ENCODE measurements at regions not wholly inside any gene's neighbourhood (a gene's known extent, or its start where the extent isn't known, plus 50 kb on each side); places are given as distances from the start of the nearest gene placed in this dataset.

DNA sequence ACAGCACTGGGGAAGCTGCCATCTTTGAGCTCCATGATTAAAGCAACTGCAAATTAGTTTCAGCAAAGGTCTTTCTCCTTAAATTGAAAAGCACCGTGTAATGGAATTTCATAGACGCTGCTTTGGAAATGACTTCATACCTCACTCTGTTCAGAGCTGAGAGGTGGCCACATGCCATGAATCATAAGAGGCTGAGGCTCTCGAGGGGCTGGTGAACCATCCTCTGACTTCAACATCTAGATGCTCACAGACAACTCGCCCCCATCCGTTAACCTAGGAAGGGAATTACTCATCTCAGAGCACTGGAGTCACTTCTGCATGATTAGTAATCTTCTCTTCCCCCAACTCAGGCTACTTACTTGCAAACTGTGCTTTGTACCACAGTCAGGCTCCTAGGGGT lies 122.3 kb downstream of the RCN1 start:
- Histone ChIP-seq H3K27ac (no peak overlapping the region), H3K4me3 (no peak overlapping the region), H3K4me1 (replicated peaks in 1 of 2) (peaks cover 6 to 45% of the 10 kb centered on the region in 2 donors)
- peak in 6 of 8 experiments; percentile 18 to 97 (median 93) for ATAC-seq (replicated peaks in 6 of 8)
- 0 to 51% (median 40%) methylated on average over 1 to 5 of the region's 5 CpGs; no CpG with 5 or more reads in 3 of the 10 experiments for WGBS, 10 experiments
- in situ Hi-C loops (cut with MboI; ENCODE audit: low pct_unique_long_range_greater_than_20kb in 2 of 9, low sequenced_read_pairs in 9 of 9, unreplicated experiment in 9 of 9): no loop called here

DNA sequence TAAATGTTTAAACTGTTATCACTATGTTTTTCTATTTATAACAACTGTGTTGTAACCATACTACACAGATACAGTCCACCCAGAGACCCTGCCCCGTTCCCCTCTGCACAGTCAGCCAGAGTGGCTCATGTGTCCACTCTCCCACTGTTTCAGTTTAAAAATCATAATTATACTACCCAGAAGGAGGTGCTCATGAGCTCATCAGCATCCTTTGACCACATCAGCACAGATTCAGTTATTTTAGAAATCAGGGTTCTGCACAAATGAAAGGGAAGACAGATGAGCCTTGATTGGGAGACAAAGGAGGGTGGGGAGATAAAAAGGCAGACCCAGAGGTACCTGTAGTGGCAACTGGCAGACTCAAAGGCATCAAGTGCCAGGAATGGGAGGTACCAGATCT lies 124.3 kb downstream of the RCN1 start:
- no peak overlapping the region for H3K27ac ChIP-seq
- in situ Hi-C loops (cut with MboI; ENCODE audit: low pct_unique_long_range_greater_than_20kb in 2 of 9, low sequenced_read_pairs in 9 of 9, unreplicated experiment in 9 of 9): no loop called here
- WGBS, 10 experiments: 43 to 86% (median 73%) methylated on average over 1 of the region's 1 CpG; no CpG with 5 or more reads in 4 of the 10 experiments
- peaks cover 6 to 45% of the 10 kb centered on the region in 2 donors for H3K4me1 ChIP-seq (replicated peaks in 1 of 2)
- H3K4me3 ChIP-seq: no peak overlapping the region
- ATAC-seq (replicated peaks in 6 of 8): no peak

- ATAC-seq (replicated peaks in 6 of 8): peak in 5 of 8 experiments; percentile 56 to 74 (median 70)
- H3K27ac ChIP-seq: peak overlapping the region in 1 of 2 donors; percentile 48
- H3K4me3 ChIP-seq: no peak overlapping the region
- in situ Hi-C loops (cut with MboI; ENCODE audit: low pct_unique_long_range_greater_than_20kb in 2 of 9, low sequenced_read_pairs in 9 of 9, unreplicated experiment in 9 of 9): no loop called here
- WGBS, 10 experiments: 20 to 90% (median 47%) methylated on average over 1 to 4 of the region's 4 CpGs; no CpG with 5 or more reads in 2 of the 10 experiments
- H3K4me1 ChIP-seq (replicated peaks in 1 of 2): peaks cover 6 to 45% of the 10 kb centered on the region in 2 donors
Measured at GRCh38 chr11:32216749-32217148, 125.9 kb downstream of the RCN1 start.

GRCh38 chr11:32219320-32219719 lies 128.4 kb downstream of the RCN1 start:
- ATAC-seq (replicated peaks in 6 of 8): no peak
- in situ Hi-C loops (cut with MboI; ENCODE audit: low pct_unique_long_range_greater_than_20kb in 2 of 9, low sequenced_read_pairs in 9 of 9, unreplicated experiment in 9 of 9): no loop called here
- Histone ChIP-seq H3K4me1 (replicated peaks in 1 of 2) (peaks cover 3 to 31% of the 10 kb centered on the region in 2 donors), H3K4me3 (no peak overlapping the region), H3K27ac (no peak overlapping the region)
- 0 to 100% (median 92%) methylated on average over 1 to 7 of the region's 7 CpGs; no CpG with 5 or more reads in 3 of the 10 experiments for WGBS, 10 experiments

DNA sequence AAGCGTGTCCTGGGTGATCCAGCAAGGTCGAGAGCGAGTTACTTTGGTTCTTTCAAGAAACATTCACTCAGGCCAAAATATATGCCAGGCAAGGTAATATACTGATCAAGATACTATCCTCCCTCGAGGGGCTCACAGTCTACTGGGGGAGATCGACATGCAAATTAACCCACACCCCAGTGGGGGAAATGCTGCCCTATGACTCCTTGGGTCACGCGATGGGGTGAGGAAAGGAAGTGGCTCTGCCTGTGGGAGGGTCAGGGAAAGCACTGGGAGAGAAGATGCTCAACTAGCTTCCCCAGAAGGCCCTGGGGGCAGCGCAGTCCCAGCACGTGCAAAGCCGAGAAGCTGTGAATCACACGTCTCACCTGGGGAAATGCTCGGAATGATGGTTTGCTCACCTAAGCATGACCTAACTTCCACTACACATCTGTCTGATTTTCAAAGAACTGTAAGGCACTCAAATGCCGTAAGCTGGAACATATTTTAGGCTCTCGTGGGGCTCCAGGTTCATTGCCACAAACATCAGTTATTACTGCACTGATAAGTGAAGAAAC lies 130.7 kb downstream of the RCN1 start:
- ATAC-seq (replicated peaks in 6 of 8): no peak
- H3K4me3 ChIP-seq: no peak overlapping the region
- WGBS, 10 experiments: 0 to 95% (median 79%) methylated on average over 1 to 8 of the region's 14 CpGs; no CpG with 5 or more reads in 2 of the 10 experiments
- in situ Hi-C loops (cut with MboI; ENCODE audit: low pct_unique_long_range_greater_than_20kb in 2 of 9, low sequenced_read_pairs in 9 of 9, unreplicated experiment in 9 of 9): no loop called here
- no peak overlapping the region for H3K27ac ChIP-seq
- H3K4me1 ChIP-seq (replicated peaks in 1 of 2): peaks cover 3 to 13% of the 10 kb centered on the region in 2 donors

DNA sequence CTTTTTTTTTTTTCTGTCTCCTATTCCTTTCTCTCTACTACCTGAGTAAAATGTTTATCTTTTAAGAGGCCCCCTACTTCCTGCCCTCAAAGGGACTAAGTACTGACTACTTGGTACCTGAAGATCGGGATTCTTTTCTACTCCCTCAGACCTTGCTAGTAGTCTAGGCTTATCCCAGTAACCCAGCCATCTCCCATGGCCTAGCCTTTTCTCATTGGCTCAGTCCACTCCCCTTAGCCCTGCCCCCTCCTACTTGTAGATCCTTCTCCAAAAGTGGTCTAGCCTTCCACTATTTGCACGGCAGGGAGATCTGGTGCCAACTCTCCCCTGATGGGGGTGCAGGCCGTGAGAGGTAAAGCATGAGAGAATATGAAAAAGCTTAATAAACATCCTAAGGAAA lies 133.7 kb downstream of the RCN1 start:
- Histone ChIP-seq H3K27ac (no peak overlapping the region), H3K4me3 (no peak overlapping the region), H3K4me1 (replicated peaks in 1 of 2) (peaks cover 0 to 3% of the 10 kb centered on the region in 2 donors)
- in situ Hi-C loops (cut with MboI; ENCODE audit: low pct_unique_long_range_greater_than_20kb in 2 of 9, low sequenced_read_pairs in 9 of 9, unreplicated experiment in 9 of 9): no loop called here
- no peak for ATAC-seq (replicated peaks in 6 of 8)
- 19 to 100% (median 82%) methylated on average over 1 to 3 of the region's 3 CpGs; no CpG with 5 or more reads in 2 of the 10 experiments for WGBS, 10 experiments

DNA sequence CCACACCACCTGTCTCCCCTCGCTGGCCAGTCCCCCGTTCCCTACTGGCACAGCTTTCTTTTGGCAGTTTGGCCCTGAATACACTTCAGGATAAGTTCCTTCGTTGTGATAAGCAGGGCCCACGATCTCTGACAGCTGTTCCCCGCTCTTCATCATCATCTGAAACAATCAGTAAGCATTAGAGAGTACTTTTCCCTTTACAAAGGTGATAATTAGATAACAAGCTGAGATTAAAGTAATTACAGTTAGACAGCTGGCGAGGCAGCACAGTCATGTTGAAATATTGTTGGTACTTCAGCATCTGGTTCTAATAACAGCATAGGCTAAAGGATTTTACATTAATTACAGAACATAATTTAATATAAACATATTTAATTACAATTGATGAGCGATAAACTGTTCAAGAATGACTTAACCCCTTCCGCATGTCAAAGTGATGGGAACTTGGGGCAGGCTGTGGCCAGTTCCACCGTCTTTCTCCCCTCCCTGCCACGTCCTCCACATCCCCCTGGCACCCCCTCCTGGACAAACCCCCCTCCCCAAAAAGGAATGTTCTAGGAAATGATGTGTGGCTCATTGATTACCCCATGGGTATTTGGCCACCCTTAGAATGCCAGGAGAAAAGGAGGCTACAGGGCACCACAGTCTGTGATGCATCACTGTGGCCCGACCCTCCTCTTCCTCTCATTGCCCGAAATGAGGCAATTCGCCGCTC lies 134.9 kb downstream of the RCN1 start:
- peak in 1 of 8 experiments; percentile 50 for ATAC-seq (replicated peaks in 6 of 8)
- in situ Hi-C loops (cut with MboI; ENCODE audit: low pct_unique_long_range_greater_than_20kb in 2 of 9, low sequenced_read_pairs in 9 of 9, unreplicated experiment in 9 of 9): no loop called here

GRCh38 chr11:32226480-32226879 lies 135.6 kb downstream of the RCN1 start:
- no peak overlapping the region for H3K4me3 ChIP-seq
- WGBS, 10 experiments: 49 to 92% (median 75%) methylated on average over 2 to 5 of the region's 5 CpGs; no CpG with 5 or more reads in 2 of the 10 experiments
- peaks cover 3% of the 10 kb centered on the region in 2 donors for H3K4me1 ChIP-seq (replicated peaks in 1 of 2)
- H3K27ac ChIP-seq: no peak overlapping the region
- in situ Hi-C loops (cut with MboI; ENCODE audit: low pct_unique_long_range_greater_than_20kb in 2 of 9, low sequenced_read_pairs in 9 of 9, unreplicated experiment in 9 of 9): no loop called here
- ATAC-seq (replicated peaks in 6 of 8): peak in 1 of 8 experiments; percentile 59

More for the DNA sequence above, 134.9 kb downstream of the RCN1 start:
- 11 to 95% (median 72%) methylated on average over 1 to 10 of the region's 14 CpGs for WGBS, 10 experiments
- Histone ChIP-seq H3K4me3 (no peak overlapping the region), H3K27ac (no peak overlapping the region), H3K4me1 (replicated peaks in 1 of 2) (peaks cover 3% of the 10 kb centered on the region in 2 donors)

DNA sequence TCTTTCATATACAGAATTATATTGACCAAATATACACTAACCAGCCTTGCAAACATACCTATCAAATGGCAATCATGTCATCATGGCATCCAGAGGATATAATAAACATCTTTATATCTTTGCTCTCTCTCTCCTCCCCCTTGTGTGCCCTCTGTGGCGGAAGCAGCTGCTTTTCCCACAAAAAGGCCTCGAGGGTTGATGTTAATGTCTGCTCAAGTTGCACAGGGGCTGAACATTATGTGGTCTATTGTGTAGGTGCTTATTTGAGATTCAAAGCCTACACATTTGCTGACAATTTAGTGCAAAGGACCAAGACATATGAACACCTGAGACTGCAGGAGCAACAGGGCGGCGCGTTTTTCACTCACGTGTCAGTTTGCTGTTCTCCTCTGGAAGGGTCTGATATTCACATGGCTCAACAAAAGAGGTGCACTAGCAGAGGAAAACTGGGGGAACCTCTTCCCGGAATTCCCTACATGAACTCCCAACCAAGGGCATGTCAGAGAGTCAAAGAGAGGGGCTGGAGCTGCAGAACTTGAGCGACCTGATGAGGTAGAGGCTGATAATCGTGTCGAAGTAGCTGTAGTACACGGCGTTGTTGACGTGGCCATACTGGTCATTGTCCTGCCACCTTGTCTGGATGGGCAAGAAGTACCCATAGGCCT lies 138.8 kb downstream of the RCN1 start:
- H3K4me3 ChIP-seq: no peak overlapping the region
- peaks cover 3% of the 10 kb centered on the region in 2 donors for H3K4me1 ChIP-seq (replicated peaks in 1 of 2)
- H3K27ac ChIP-seq: no peak overlapping the region
- WGBS, 10 experiments: 39 to 95% (median 87%) methylated on average over 1 to 12 of the region's 13 CpGs; no CpG with 5 or more reads in 3 of the 10 experiments
- in situ Hi-C loops (cut with MboI; ENCODE audit: low pct_unique_long_range_greater_than_20kb in 2 of 9, low sequenced_read_pairs in 9 of 9, unreplicated experiment in 9 of 9): no loop called here
- ATAC-seq (replicated peaks in 6 of 8): peak in 2 of 8 experiments; percentile 13 to 31

DNA sequence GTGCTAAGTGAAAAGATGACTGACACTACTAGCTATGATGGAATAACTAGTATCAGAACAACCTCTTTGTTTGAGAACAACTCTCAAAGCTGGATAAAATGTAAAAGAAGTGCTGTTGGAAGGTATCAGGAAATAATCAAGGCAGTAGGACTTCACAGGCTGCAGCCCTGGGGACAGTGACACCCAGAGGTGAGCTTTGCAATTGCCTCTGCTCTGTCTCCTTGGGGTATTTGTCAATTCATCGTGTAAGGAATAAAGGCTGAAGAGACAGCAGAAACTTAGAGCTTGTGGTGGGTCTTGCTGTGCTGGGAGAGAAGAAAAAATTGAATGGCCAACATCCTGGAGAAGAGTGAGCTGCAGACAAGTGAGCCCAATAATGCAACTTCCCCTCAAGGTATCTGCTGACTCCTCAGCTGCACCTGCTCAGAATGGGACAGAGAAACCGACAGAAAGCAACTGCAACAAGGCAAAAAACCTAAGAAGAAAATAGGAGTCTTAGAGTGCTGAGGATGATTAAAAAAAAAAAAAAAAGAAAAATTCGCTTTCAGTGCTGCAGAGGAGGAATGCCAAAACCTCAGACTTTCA lies 141.1 kb downstream of the RCN1 start:
- Histone ChIP-seq H3K27ac (no peak overlapping the region), H3K4me1 (replicated peaks in 1 of 2) (peaks cover 0 to 3% of the 10 kb centered on the region in 2 donors), H3K4me3 (no peak overlapping the region)
- peak in 4 of 8 experiments; percentile 41 to 75 (median 67) for ATAC-seq (replicated peaks in 6 of 8)
- WGBS, 10 experiments: 0 to 80% (median 59%) methylated on average over 1 to 3 of the region's 3 CpGs; no CpG with 5 or more reads in 1 of the 10 experiments
- in situ Hi-C loops (cut with MboI; ENCODE audit: low pct_unique_long_range_greater_than_20kb in 2 of 9, low sequenced_read_pairs in 9 of 9, unreplicated experiment in 9 of 9): no loop called here

GRCh38 chr11:32232516-32232915 lies 141.6 kb downstream of the RCN1 start:
- ATAC-seq (replicated peaks in 6 of 8): no peak
- no peak overlapping the region for H3K4me3 ChIP-seq
- no peak overlapping the region for H3K27ac ChIP-seq
- 57 to 100% (median 98%) methylated on average over 1 to 4 of the region's 4 CpGs; no CpG with 5 or more reads in 2 of the 10 experiments for WGBS, 10 experiments
- in situ Hi-C loops (cut with MboI; ENCODE audit: low pct_unique_long_range_greater_than_20kb in 2 of 9, low sequenced_read_pairs in 9 of 9, unreplicated experiment in 9 of 9): no loop called here
- peaks cover 0 to 3% of the 10 kb centered on the region in 2 donors for H3K4me1 ChIP-seq (replicated peaks in 1 of 2)

GRCh38 chr11:32233276-32233675 lies 142.4 kb downstream of the RCN1 start:
- in situ Hi-C loops (cut with MboI; ENCODE audit: low pct_unique_long_range_greater_than_20kb in 2 of 9, low sequenced_read_pairs in 9 of 9, unreplicated experiment in 9 of 9): no loop called here
- Histone ChIP-seq H3K4me3 (no peak overlapping the region), H3K4me1 (replicated peaks in 1 of 2) (peaks cover 0 to 3% of the 10 kb centered on the region in 2 donors), H3K27ac (no peak overlapping the region)
- no peak for ATAC-seq (replicated peaks in 6 of 8)
- WGBS, 10 experiments: 0 to 100% (median 80%) methylated on average over 1 to 3 of the region's 4 CpGs; no CpG with 5 or more reads in 3 of the 10 experiments

GRCh38 chr11:32233928-32234327 lies 143.1 kb downstream of the RCN1 start:
- no peak overlapping the region for H3K27ac ChIP-seq
- ATAC-seq (replicated peaks in 6 of 8): no peak
- WGBS, 10 experiments: 0 to 63% (median 0%) methylated on average over 2 of the region's 2 CpGs; no CpG with 5 or more reads in 2 of the 10 experiments

More at GRCh38 chr11:32233928-32234327, 143.1 kb downstream of the RCN1 start:
- Histone ChIP-seq H3K4me3 (no peak overlapping the region), H3K4me1 (replicated peaks in 1 of 2) (peaks cover 0 to 3% of the 10 kb centered on the region in 2 donors)
- in situ Hi-C loops (cut with MboI; ENCODE audit: low pct_unique_long_range_greater_than_20kb in 2 of 9, low sequenced_read_pairs in 9 of 9, unreplicated experiment in 9 of 9): no loop called here
